MM.1S (cell line): ENCODE measurements at regions not wholly inside any gene's neighbourhood (a gene's known extent, or its start where the extent isn't known, plus 50 kb on each side); places are given as distances from the start of the nearest gene placed in this dataset.

Experiments
- DNase-seq: peaks from one replicate; pipeline ENCODE4 v3.0.0-alpha.2; 2015
- H2AFZ ChIP-seq: fragments of 300-600 bp; sonication (generic); 2 replicates; pipeline ENCODE4 v1.6.0; 2016; ENCODE audit warnings: antibody characterized with exemption, low read length
- H3F3A ChIP-seq: fragments of 300-600 bp; sonication (generic); 2 replicates; pipeline ENCODE4 v1.6.1; 2016; ENCODE audit warnings: mild to moderate bottlenecking, antibody characterized with exemption, low read length, moderate library complexity, mixed read lengths; ENCODE audit not compliant: insufficient read depth
- H3K27ac ChIP-seq: fragments of 300-600 bp; sonication (generic); 2 replicates; pipeline ENCODE4 v1.5.1; 2016; ENCODE audit warnings: mild to moderate bottlenecking, low read length
- H3K27me3 ChIP-seq: fragments of 300-600 bp; sonication (generic); replicated peaks from 2 replicates; pipeline ENCODE4 v1.6.0; 2016; ENCODE audit warnings: low read length; ENCODE audit not compliant: insufficient read depth
- H3K36me3 ChIP-seq: fragments of 300-600 bp; sonication (generic); replicated peaks from 2 replicates; pipeline ENCODE4 v1.6.1; 2016; ENCODE audit warnings: mild to moderate bottlenecking, low read length, mixed read lengths; ENCODE audit not compliant: insufficient read depth
- H3K4me1 ChIP-seq: fragments of 300-600 bp; sonication (generic); 2 replicates; pipeline ENCODE4 v1.6.1; 2016; ENCODE audit warnings: low read length, mixed read lengths
- H3K4me2 ChIP-seq: fragments of 300-600 bp; sonication (generic); 2 replicates; pipeline ENCODE4 v1.6.0; 2016; ENCODE audit warnings: low read depth, low read length
- H3K4me3 ChIP-seq: fragments of 300-600 bp; sonication (generic); 2 replicates; pipeline ENCODE4 v1.5.1; 2016; ENCODE audit warnings: low read length, mixed read lengths
- H3K79me2 ChIP-seq: fragments of 300-600 bp; sonication (generic); 2 replicates; pipeline ENCODE4 v1.6.1; 2016; ENCODE audit warnings: mixed run types, low read length, mixed read lengths
- H3K9ac ChIP-seq: fragments of 300-600 bp; sonication (generic); 2 replicates; pipeline ENCODE4 v1.6.1; 2016; ENCODE audit warnings: low read length, mixed read lengths
- H3K9me2 ChIP-seq: fragments of 300-600 bp; sonication (generic); replicated peaks from 2 replicates; pipeline ENCODE4 v1.6.1; 2016; ENCODE audit warnings: mild to moderate bottlenecking, low read length, mixed read lengths; ENCODE audit not compliant: insufficient read depth
- H3K9me3 ChIP-seq: fragments of 300-600 bp; sonication (generic); replicated peaks from 2 replicates; pipeline ENCODE4 v1.6.1; 2016; ENCODE audit warnings: mild to moderate bottlenecking, low read length, mixed read lengths; ENCODE audit not compliant: insufficient read depth
- H4K20me1 ChIP-seq: fragments of 300-600 bp; sonication (generic); 2 replicates; pipeline ENCODE4 v1.6.1; 2016; ENCODE audit warnings: mild to moderate bottlenecking, low read length, moderate library complexity, mixed read lengths; ENCODE audit not compliant: insufficient read depth
- EZH2 ChIP-seq: fragments of 300-600 bp; sonication (generic); optimal IDR thresholded peaks from 2 replicates; pipeline ENCODE3; 2017; ENCODE audit warnings: low read depth, mild to moderate bottlenecking, antibody characterized with exemption, low read length, mixed read lengths
- EZH2phosphoT487 ChIP-seq: fragments of 300-600 bp; sonication (generic); IDR thresholded peaks from 2 replicates; pipeline ENCODE4 v1.6.1; 2018; ENCODE audit warnings: antibody characterized with exemption, low read length
- TF ChIP-seq, protein P1 (sequence below): fragments of 300-600 bp; sonication (generic); IDR thresholded peaks from 2 replicates; pipeline ENCODE4 v1.5.1; 2016; ENCODE audit warnings: antibody characterized with exemption, low read length, mixed read lengths

DNA sequence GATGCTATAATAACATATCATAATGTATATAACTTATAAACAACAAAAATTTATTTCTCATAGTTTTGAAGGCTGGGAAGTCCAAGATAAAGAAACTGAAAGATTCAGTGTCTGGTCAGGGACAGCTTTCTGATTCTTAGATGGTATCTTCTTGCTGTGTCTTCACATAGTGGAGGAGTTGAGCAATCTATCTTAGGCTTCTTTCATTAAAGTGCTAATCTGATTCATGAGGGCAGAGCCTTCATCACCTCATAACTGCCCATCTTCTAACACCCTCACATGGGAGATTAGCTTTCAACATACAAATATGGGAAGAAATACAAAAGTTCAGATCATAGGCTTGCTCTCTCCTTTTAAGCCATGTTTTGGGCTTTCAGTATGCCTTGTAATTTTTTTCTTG is 774.8 kb upstream of the EPHA6 start:
- Histone ChIP-seq H3K36me3 (no peaks in the 10 kb centered on the region), H3K9me3 (no peaks in the 10 kb centered on the region), H4K20me1 (no peaks in the 10 kb centered on the region), H3K27me3 (no peaks in the 10 kb centered on the region), H3K9me2 (no peaks in the 10 kb centered on the region), H3F3A (no peaks in the 10 kb centered on the region), H3K4me3 (no peak overlapping the region), H3K4me2 (no peak overlapping the region), H3K9ac (no peak overlapping the region), H3K4me1 (no peaks in the 10 kb centered on the region), H3K79me2 (no peaks in the 10 kb centered on the region), H2AFZ (no peak overlapping the region), H3K27ac (no peak overlapping the region)
- TF ChIP-seq, protein P1, sequence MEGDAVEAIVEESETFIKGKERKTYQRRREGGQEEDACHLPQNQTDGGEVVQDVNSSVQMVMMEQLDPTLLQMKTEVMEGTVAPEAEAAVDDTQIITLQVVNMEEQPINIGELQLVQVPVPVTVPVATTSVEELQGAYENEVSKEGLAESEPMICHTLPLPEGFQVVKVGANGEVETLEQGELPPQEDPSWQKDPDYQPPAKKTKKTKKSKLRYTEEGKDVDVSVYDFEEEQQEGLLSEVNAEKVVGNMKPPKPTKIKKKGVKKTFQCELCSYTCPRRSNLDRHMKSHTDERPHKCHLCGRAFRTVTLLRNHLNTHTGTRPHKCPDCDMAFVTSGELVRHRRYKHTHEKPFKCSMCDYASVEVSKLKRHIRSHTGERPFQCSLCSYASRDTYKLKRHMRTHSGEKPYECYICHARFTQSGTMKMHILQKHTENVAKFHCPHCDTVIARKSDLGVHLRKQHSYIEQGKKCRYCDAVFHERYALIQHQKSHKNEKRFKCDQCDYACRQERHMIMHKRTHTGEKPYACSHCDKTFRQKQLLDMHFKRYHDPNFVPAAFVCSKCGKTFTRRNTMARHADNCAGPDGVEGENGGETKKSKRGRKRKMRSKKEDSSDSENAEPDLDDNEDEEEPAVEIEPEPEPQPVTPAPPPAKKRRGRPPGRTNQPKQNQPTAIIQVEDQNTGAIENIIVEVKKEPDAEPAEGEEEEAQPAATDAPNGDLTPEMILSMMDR: no peak
- TF ChIP-seq EZH2phosphoT487 (no peak), EZH2 (no peak)
- DNase-seq: no peak

DNA sequence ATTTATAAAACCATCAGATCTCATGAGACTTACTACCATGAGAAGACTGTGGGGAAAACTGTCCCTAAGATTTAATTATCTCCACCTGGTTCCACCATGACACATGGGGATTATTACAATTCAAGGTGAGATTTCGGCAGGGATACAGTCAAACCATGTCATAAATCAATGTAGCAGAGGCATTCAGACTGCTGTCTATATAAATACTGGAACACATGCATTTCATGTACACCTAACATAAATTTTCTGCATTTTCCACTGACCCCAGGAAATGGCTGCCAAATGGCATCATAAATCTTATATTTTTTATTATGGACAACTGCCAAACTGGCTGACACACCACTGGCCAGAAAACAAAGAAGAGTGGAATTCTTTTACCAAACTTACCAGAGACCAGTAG is 755.1 kb upstream of the EPHA6 start:
- Histone ChIP-seq H3F3A (no peaks in the 10 kb centered on the region), H3K79me2 (no peaks in the 10 kb centered on the region), H3K4me3 (no peak overlapping the region), H3K27me3 (no peaks in the 10 kb centered on the region), H3K9ac (no peak overlapping the region), H3K9me3 (no peaks in the 10 kb centered on the region), H3K9me2 (no peaks in the 10 kb centered on the region), H3K4me2 (no peak overlapping the region), H3K36me3 (no peaks in the 10 kb centered on the region), H3K4me1 (no peaks in the 10 kb centered on the region), H3K27ac (no peak overlapping the region), H2AFZ (no peak overlapping the region), H4K20me1 (no peaks in the 10 kb centered on the region)
- TF ChIP-seq EZH2 (no peak), EZH2phosphoT487 (no peak)
- TF ChIP-seq, protein P1: no peak
- no peak for DNase-seq

DNA sequence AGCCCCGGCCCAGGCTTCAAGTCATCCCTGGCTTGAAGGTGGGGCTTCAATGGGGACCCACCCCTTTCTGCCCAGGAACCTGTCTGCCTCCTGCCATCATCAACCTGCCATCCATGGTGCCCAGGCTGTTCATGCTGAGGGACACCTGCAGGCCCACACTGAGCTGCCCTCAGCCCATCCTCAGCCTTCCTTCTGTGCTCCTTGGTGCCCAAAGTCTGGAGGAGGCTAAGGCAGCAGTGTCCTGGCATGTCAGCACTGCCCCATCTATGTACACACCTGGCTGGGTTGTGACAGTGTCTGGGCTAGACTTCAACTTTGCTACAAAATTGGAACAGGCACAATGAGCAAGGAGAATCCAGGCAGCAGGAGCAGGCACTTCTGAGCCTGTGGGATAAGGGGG is 745.3 kb upstream of the EPHA6 start:
- no peaks in the 10 kb centered on the region for H3F3A ChIP-seq
- no peaks in the 10 kb centered on the region for H3K36me3 ChIP-seq
- no peak overlapping the region for H3K27ac ChIP-seq
- no peaks in the 10 kb centered on the region for H3K27me3 ChIP-seq
- no peaks in the 10 kb centered on the region for H3K9me2 ChIP-seq
- no peak for TF ChIP-seq EZH2
- TF ChIP-seq, protein P1: no peak
- TF ChIP-seq EZH2phosphoT487: no peak
- DNase-seq: no peak
- no peaks in the 10 kb centered on the region for H3K9me3 ChIP-seq
- no peak overlapping the region for H3K9ac ChIP-seq
- no peak overlapping the region for H2AFZ ChIP-seq
- H4K20me1 ChIP-seq: no peaks in the 10 kb centered on the region
- no peak overlapping the region for H3K4me2 ChIP-seq
- no peaks in the 10 kb centered on the region for H3K79me2 ChIP-seq
- H3K4me3 ChIP-seq: no peak overlapping the region
- H3K4me1 ChIP-seq: no peaks in the 10 kb centered on the region

DNA sequence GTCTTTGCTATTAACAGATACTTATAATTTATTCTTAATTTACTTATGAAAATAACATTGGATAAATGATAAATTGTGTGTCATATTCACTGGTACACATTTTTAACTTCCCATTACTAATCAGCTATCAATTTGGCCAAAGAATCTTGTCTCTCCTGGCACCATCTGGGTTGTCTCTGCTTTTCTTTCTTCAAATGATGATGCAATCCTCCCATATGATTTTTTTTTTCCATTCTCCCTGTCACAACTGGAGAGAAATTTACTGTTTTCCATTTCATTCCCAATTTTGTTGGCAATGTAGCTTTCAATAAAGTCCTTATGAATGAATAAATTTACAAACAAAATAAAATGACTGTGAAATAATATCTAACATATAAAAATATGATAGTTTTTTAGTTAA is 743.7 kb upstream of the EPHA6 start:
- Histone ChIP-seq H3K4me3 (no peak overlapping the region), H3K27ac (no peak overlapping the region), H3K4me2 (no peak overlapping the region), H3K4me1 (no peaks in the 10 kb centered on the region), H3K9me3 (no peaks in the 10 kb centered on the region), H3K9ac (no peak overlapping the region), H3K9me2 (no peaks in the 10 kb centered on the region), H2AFZ (no peak overlapping the region), H3K27me3 (no peaks in the 10 kb centered on the region), H3F3A (no peaks in the 10 kb centered on the region), H4K20me1 (no peaks in the 10 kb centered on the region), H3K79me2 (no peaks in the 10 kb centered on the region), H3K36me3 (no peaks in the 10 kb centered on the region)
- TF ChIP-seq, protein P1: no peak
- TF ChIP-seq EZH2phosphoT487 (no peak), EZH2 (no peak)
- no peak for DNase-seq
